ENCODE measurements at regions not wholly inside any gene's neighbourhood (a gene's known extent, or its start where the extent isn't known, plus 50 kb on each side); places are given as distances from the start of the nearest gene placed in this dataset.

- Histone ChIP-seq H3K9me3 (ENCODE audit: control insufficient read depth, insufficient read depth, low read length) (no peaks in the 10 kb centered on the region), H3K4me2 (ENCODE audit: low read length) (no peak overlapping the region), H3K27ac (ENCODE audit: low read depth, low read length) (no peak overlapping the region), H3K79me2 (ENCODE audit: control insufficient read depth, low read length) (no peaks in the 10 kb centered on the region), H4K20me1 (ENCODE audit: control insufficient read depth, insufficient read depth, low read depth, low read length) (no peaks in the 10 kb centered on the region), H3F3A (ENCODE audit: control insufficient read depth, insufficient read depth) (no peaks in the 10 kb centered on the region), H3K4me1 (ENCODE audit: control insufficient read depth, low read length) (peaks cover 16% of the 10 kb centered on the region), H3K27me3 (ENCODE audit: control insufficient read depth, low read length) (no peaks in the 10 kb centered on the region), H3K36me3 (ENCODE audit: control insufficient read depth, low read length) (no peaks in the 10 kb centered on the region), H3K9me2 (replicated peaks; ENCODE audit: control insufficient read depth, low read length) (no peaks in the 10 kb centered on the region), H3K4me3 (ENCODE audit: low read length) (no peak overlapping the region)
- TF ChIP-seq CTCF (IDR thresholded peaks at IDR 0.05; ENCODE audit: low read depth, low read length, poor library complexity, severe bottlenecking) (no peak), EZH2phosphoT487 (IDR thresholded peaks at IDR 0.05; ENCODE audit: borderline replicate concordance, low read length) (no peak)
These were observed 234.5 kb downstream of the SATB1 start for GRCh38 chr3:18190646-18191045.

- Histone ChIP-seq H3K9me2 (replicated peaks; ENCODE audit: control insufficient read depth, low read length) (no peaks in the 10 kb centered on the region), H3K36me3 (ENCODE audit: control insufficient read depth, low read length) (no peaks in the 10 kb centered on the region), H4K20me1 (ENCODE audit: control insufficient read depth, insufficient read depth, low read depth, low read length) (no peaks in the 10 kb centered on the region), H3K9me3 (ENCODE audit: control insufficient read depth, insufficient read depth, low read length) (no peaks in the 10 kb centered on the region), H3K4me3 (ENCODE audit: low read length) (no peak overlapping the region), H3F3A (ENCODE audit: control insufficient read depth, insufficient read depth) (no peaks in the 10 kb centered on the region), H3K27me3 (ENCODE audit: control insufficient read depth, low read length) (no peaks in the 10 kb centered on the region), H3K79me2 (ENCODE audit: control insufficient read depth, low read length) (no peaks in the 10 kb centered on the region), H3K4me2 (ENCODE audit: low read length) (no peak overlapping the region), H3K27ac (ENCODE audit: low read depth, low read length) (no peak overlapping the region), H3K4me1 (ENCODE audit: control insufficient read depth, low read length) (peaks cover 16% of the 10 kb centered on the region)
- TF ChIP-seq CTCF (IDR thresholded peaks at IDR 0.05; ENCODE audit: low read depth, low read length, poor library complexity, severe bottlenecking): no peak
- no peak for TF ChIP-seq EZH2phosphoT487 (IDR thresholded peaks at IDR 0.05; ENCODE audit: borderline replicate concordance, low read length)
These were observed 235.7 kb downstream of the SATB1 start for GRCh38 chr3:18189282-18190050.

DNA sequence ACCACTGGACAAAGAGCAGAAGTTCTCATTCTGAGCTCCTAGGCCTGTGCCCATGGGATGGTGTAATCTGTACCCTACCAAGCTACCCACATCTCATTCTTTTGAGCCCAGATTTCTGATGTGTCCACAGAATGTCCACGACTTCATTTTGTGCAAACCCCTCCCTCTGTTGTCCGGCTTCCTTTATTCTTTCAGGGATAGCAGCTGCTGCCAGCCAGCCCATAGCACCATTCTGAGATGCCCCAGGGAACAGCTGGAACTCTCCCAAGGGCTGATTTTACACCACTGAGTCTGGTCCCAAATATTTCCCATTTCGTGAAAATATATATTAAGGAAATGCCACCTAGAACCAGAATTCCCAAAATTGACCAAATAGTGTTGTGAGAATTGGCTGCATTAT, 236.6 kb downstream of the SATB1 start:
- H4K20me1 ChIP-seq (ENCODE audit: control insufficient read depth, insufficient read depth, low read depth, low read length): no peaks in the 10 kb centered on the region
- H3K79me2 ChIP-seq (ENCODE audit: control insufficient read depth, low read length): no peaks in the 10 kb centered on the region
- H3K27me3 ChIP-seq (ENCODE audit: control insufficient read depth, low read length): no peaks in the 10 kb centered on the region
- H3K4me2 ChIP-seq (ENCODE audit: low read length): no peak overlapping the region
- TF ChIP-seq EZH2phosphoT487 (IDR thresholded peaks at IDR 0.05; ENCODE audit: borderline replicate concordance, low read length) (no peak), CTCF (IDR thresholded peaks at IDR 0.05; ENCODE audit: low read depth, low read length, poor library complexity, severe bottlenecking) (no peak)
- no peaks in the 10 kb centered on the region for H3K36me3 ChIP-seq (ENCODE audit: control insufficient read depth, low read length)
- no peaks in the 10 kb centered on the region for H3F3A ChIP-seq (ENCODE audit: control insufficient read depth, insufficient read depth)
- H3K9me3 ChIP-seq (ENCODE audit: control insufficient read depth, insufficient read depth, low read length): no peaks in the 10 kb centered on the region
- H3K4me3 ChIP-seq (ENCODE audit: low read length): no peak overlapping the region
- peaks cover 16% of the 10 kb centered on the region for H3K4me1 ChIP-seq (ENCODE audit: control insufficient read depth, low read length)
- H3K9me2 ChIP-seq (replicated peaks; ENCODE audit: control insufficient read depth, low read length): no peaks in the 10 kb centered on the region
- no peak overlapping the region for H3K27ac ChIP-seq (ENCODE audit: low read depth, low read length)
